SK-N-SH (cell line): ENCODE measurements at regions not wholly inside any gene's neighbourhood (a gene's known extent, or its start where the extent isn't known, plus 50 kb on each side); places are given as distances from the start of the nearest gene placed in this dataset.

Experiments
- CTCF ChIA-PET: fragments of 300-600, 350-600 bp; formaldehyde crosslinking; extraction: SDS; loops from one replicate; lab custom pipeline; 2021; lab: Yijun Ruan, JAX
- POLR2A ChIA-PET: fragments of 350-600 bp; sonication (Branson Sonifier 250); formaldehyde crosslinking; extraction: SDS; loops from one replicate; lab custom pipeline; 2020; ENCODE audit warnings: antibody characterized with exemption, inconsistent platforms; lab: Yijun Ruan, JAX
- DNase-seq: peaks from one replicate; pipeline ENCODE4 v3.0.0; 2012
- H2AFZ ChIP-seq: fragments of 200-600 bp; sonication (generic); 2 replicates; pipeline ENCODE4 v1.8.1; 2016; ENCODE audit warnings: antibody characterized with exemption, mild to moderate bottlenecking, low read depth
- H3F3A ChIP-seq: fragments of 200-600 bp; sonication (generic); replicated peaks from 2 replicates; pipeline ENCODE3; 2016; ENCODE audit warnings: antibody characterized with exemption, mild to moderate bottlenecking; ENCODE audit not compliant: insufficient read depth
- H3K27ac ChIP-seq, 2 experiments: fragments of 200-500 bp in 1 of 2; fragments of 200-600 bp in 1 of 2; sonication (Bioruptor generic) in 1 of 2; sonication (generic), shearing (Covaris generic) in 1 of 2; 2 replicates each; pipeline versions ENCODE4 v1.5.1 to v1.6.1; 2014 to 2016; ENCODE audit warnings: low read depth in 2 of 2, inconsistent platforms in 1 of 2, low read length in 1 of 2, mild to moderate bottlenecking in 1 of 2, mixed read lengths in 1 of 2
- H3K27me3 ChIP-seq: fragments of 200-600 bp; sonication (generic), shearing (Covaris generic); 2 replicates; pipeline ENCODE4 v1.6.1; 2016; ENCODE audit warnings: mixed run types; ENCODE audit not compliant: insufficient read depth
- H3K36me3 ChIP-seq, 2 experiments: fragments of 200-500 bp in 1 of 2; fragments of 200-600 bp in 1 of 2; sonication (Bioruptor generic) in 1 of 2; sonication (generic) in 1 of 2; replicated peaks in 1 of 2; 2 replicates each; pipeline versions ENCODE3 to v1.5.1; 2014 to 2016; ENCODE audit warnings: low read length in 1 of 2, mild to moderate bottlenecking in 1 of 2; ENCODE audit not compliant: insufficient read depth in 2 of 2, control insufficient read depth in 1 of 2
- H3K4me1 ChIP-seq, 2 experiments: fragments of 200-500 bp in 1 of 2; fragments of 200-600 bp in 1 of 2; sonication (Bioruptor generic) in 1 of 2; sonication (generic), shearing (Covaris generic) in 1 of 2; 2 replicates each; pipeline versions ENCODE4 v1.5.1 to v1.6.1; 2014 to 2016; ENCODE audit warnings: low read depth in 1 of 2, low read length in 1 of 2, mixed run types in 1 of 2; ENCODE audit not compliant: insufficient read depth in 2 of 2, control insufficient read depth in 1 of 2
- H3K4me2 ChIP-seq: fragments of 200-600 bp; sonication (generic), shearing (Covaris generic); 2 replicates; pipeline ENCODE4 v1.6.1; 2017; ENCODE audit warnings: mixed run types
- H3K4me3 ChIP-seq, 2 experiments: fragments of 200-500 bp in 1 of 2; fragments of 200-600 bp in 1 of 2; sonication (Bioruptor generic) in 1 of 2; sonication (generic), shearing (Covaris generic) in 1 of 2; 2 replicates each; pipeline versions ENCODE4 v1.5.1 to v1.8.1; 2014 to 2016; ENCODE audit warnings: low read depth in 2 of 2, inconsistent platforms in 1 of 2, low read length in 1 of 2, mild to moderate bottlenecking in 1 of 2, mixed read lengths in 1 of 2, moderate library complexity in 1 of 2
- H3K79me2 ChIP-seq: fragments of 200-600 bp; sonication (generic); 2 replicates; pipeline ENCODE4 v1.8.1; 2017; ENCODE audit warnings: mild to moderate bottlenecking; ENCODE audit not compliant: insufficient read depth
- H3K9ac ChIP-seq: fragments of 200-600 bp; sonication (generic); 2 replicates; pipeline ENCODE4 v1.6.1; 2017; ENCODE audit warnings: mixed run types
- H3K9me2 ChIP-seq: fragments of 200-600 bp; sonication (generic); 2 replicates; pipeline ENCODE4 v1.6.1; 2017; ENCODE audit warnings: mixed run types
- H3K9me3 ChIP-seq: fragments of 200-600 bp; sonication (generic); 2 replicates; pipeline ENCODE4 v1.6.1; 2017; ENCODE audit warnings: mixed run types, mild to moderate bottlenecking, moderate library complexity
- H4K20me1 ChIP-seq: fragments of 200-600 bp; sonication (generic); 2 replicates; pipeline ENCODE4 v1.6.1; 2017; ENCODE audit warnings: mild to moderate bottlenecking, mixed run types; ENCODE audit not compliant: insufficient read depth
- CHD2 ChIP-seq: fragments of 150-350 bp; IDR thresholded peaks from 2 replicates; pipeline ENCODE4 v1.6.1; 2018; ENCODE audit warnings: low read length; ENCODE audit not compliant: partially characterized antibody
- ELF1 ChIP-seq: IDR thresholded peaks from 2 replicates; pipeline ENCODE4 v1.4.0; 2012
- EP300 ChIP-seq, 2 experiments: IDR thresholded peaks; 2 replicates each; pipeline versions ENCODE4 v1.4.0 to v1.6.1; 2012; ENCODE audit warnings: borderline replicate concordance in 1 of 2, low read depth in 1 of 2, low read length in 1 of 2
- FOXM1 ChIP-seq: IDR thresholded peaks from 2 replicates; pipeline ENCODE4 v1.4.0; 2012; ENCODE audit warnings: low read depth, mild to moderate bottlenecking
- GABPA ChIP-seq: IDR thresholded peaks from 2 replicates; pipeline ENCODE4 v1.4.0; 2012; ENCODE audit warnings: low read depth, mild to moderate bottlenecking
- GATA2 ChIP-seq: sonication (generic); formaldehyde crosslinking; IDR thresholded peaks from 2 replicates; pipeline ENCODE4 v1.5.0; 2020; ENCODE audit warnings: mild to moderate bottlenecking, missing genetic modification reagents
- JUND ChIP-seq: IDR thresholded peaks from 2 replicates; pipeline ENCODE4 v1.4.0; 2012
- MXI1 ChIP-seq: IDR thresholded peaks from 2 replicates; pipeline ENCODE4 v1.6.1; 2012; ENCODE audit warnings: mild to moderate bottlenecking, low read depth, low read length, improper control_type of control experiment
- NFIC ChIP-seq: IDR thresholded peaks from 2 replicates; pipeline ENCODE4 v1.4.0; 2012; ENCODE audit warnings: borderline replicate concordance
- POLR2AphosphoS5 ChIP-seq: IDR thresholded peaks from 2 replicates; pipeline ENCODE4 v1.6.1; 2012; ENCODE audit warnings: low read depth, low read length
- RAD21 ChIP-seq: IDR thresholded peaks from 2 replicates; pipeline ENCODE4 v1.6.1; 2012; ENCODE audit warnings: mild to moderate bottlenecking, low read length
- RCOR1 ChIP-seq: fragments of 150-350 bp; IDR thresholded peaks from 2 replicates; pipeline ENCODE4 v1.6.1; 2017; ENCODE audit warnings: antibody characterized with exemption, low read length
- RFX5 ChIP-seq: IDR thresholded peaks from 2 replicates; pipeline ENCODE4 v1.6.1; 2012; ENCODE audit warnings: mild to moderate bottlenecking, improper control_type of control experiment, low read length
- RXRA ChIP-seq: IDR thresholded peaks from 2 replicates; pipeline ENCODE4 v1.4.0; 2012; ENCODE audit warnings: low read depth, mild to moderate bottlenecking, borderline replicate concordance
- TAF1 ChIP-seq: IDR thresholded peaks from 2 replicates; pipeline ENCODE4 v1.6.1; 2012; ENCODE audit warnings: low read depth, mild to moderate bottlenecking, low read length, moderate library complexity, borderline replicate concordance
- TCF12 ChIP-seq: IDR thresholded peaks from 2 replicates; pipeline ENCODE4 v1.4.0; 2012
- YY1 ChIP-seq: IDR thresholded peaks from 2 replicates; pipeline ENCODE4 v1.4.0; 2012; ENCODE audit warnings: low read depth, mild to moderate bottlenecking
- WGBS: methylation state at CpG from one replicate; pipeline ENCODE4 v1.1.6; 2017; ENCODE audit warnings: low lambda C conversion rate; 5-methylcytosine and 5-hydroxymethylcytosine counted together
- TF ChIP-seq, protein P1 (sequence below): fragments of 150-350 bp; IDR thresholded peaks from 2 replicates; pipeline ENCODE4 v1.6.1; 2016; ENCODE audit warnings: mild to moderate bottlenecking, low read depth, low read length
- TF ChIP-seq, protein P2 (sequence below): IDR thresholded peaks from 2 replicates; pipeline ENCODE4 v1.4.0; 2012; ENCODE audit warnings: low read depth, borderline replicate concordance
- TF ChIP-seq, protein P3 (sequence below): IDR thresholded peaks from 2 replicates; pipeline ENCODE4 v1.4.0; 2012; ENCODE audit warnings: low read depth, borderline replicate concordance
- TF ChIP-seq, protein P4 (sequence below): fragments of 150-350 bp; IDR thresholded peaks from 2 replicates; pipeline ENCODE4 v1.6.1; 2017; ENCODE audit warnings: antibody characterized with exemption, low read length, low read depth, borderline replicate concordance
- TF ChIP-seq, protein P5 (sequence below): IDR thresholded peaks from 2 replicates; pipeline ENCODE4 v1.4.0; 2012; ENCODE audit warnings: low read depth

DNA sequence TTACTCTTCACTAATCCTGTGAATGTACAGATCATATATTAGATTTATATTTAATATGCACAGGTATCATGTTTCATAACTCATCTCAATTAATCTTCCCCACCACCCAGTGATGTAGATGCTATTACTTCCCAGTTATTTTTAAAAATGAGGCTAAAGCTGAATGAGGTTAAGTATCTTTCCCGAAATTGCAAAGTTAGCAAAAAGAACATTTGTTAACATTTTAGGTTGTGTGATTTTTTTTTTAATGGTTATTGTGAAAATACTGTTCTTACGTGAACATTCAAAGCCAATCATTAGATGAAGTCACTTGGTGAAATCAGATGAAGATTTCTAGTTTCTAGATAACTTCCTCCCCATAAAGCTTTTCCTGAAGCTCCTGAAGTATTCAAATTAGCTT lies 186.9 kb upstream of the PLEKHA5 start:
- no peak overlapping the region for H2AFZ ChIP-seq
- no peaks in the 10 kb centered on the region for H3K79me2 ChIP-seq
- H3F3A ChIP-seq = no peaks in the 10 kb centered on the region
- H3K27ac ChIP-seq = no peak overlapping the region
- H3K9me3 ChIP-seq = no peaks in the 10 kb centered on the region
- 73% methylated on average over 2 of the region's 2 CpGs for WGBS
- no peak overlapping the region for H3K9ac ChIP-seq
- ChIA-PET POLR2A (no interaction called here), CTCF (no interaction called here)
- H3K4me1 ChIP-seq = no peaks in the 10 kb centered on the region
- no peaks in the 10 kb centered on the region for H3K36me3 ChIP-seq
- no peaks in the 10 kb centered on the region for H3K9me2 ChIP-seq
- H3K27me3 ChIP-seq = no peaks in the 10 kb centered on the region
- H3K4me2 ChIP-seq = no peak overlapping the region
- H3K4me3 ChIP-seq = no peak overlapping the region
- H4K20me1 ChIP-seq = no peaks in the 10 kb centered on the region
- DNase-seq = no peak
- TF ChIP-seq RCOR1 = no peak
- TF ChIP-seq TCF12 = no peak
- TF ChIP-seq EP300 (IDR thresholded peaks at IDR 0.05; ENCODE audit: borderline replicate concordance in 1 of 2, low read depth in 1 of 2, low read length in 1 of 2) = no peak
- no peak for TF ChIP-seq GATA2 (CRISPR knock-in tag)
- TF ChIP-seq JUND = no peak
- TF ChIP-seq RFX5 = no peak
- TF ChIP-seq ELF1 = no peak
- no peak for TF ChIP-seq NFIC
- TF ChIP-seq, protein P1, sequence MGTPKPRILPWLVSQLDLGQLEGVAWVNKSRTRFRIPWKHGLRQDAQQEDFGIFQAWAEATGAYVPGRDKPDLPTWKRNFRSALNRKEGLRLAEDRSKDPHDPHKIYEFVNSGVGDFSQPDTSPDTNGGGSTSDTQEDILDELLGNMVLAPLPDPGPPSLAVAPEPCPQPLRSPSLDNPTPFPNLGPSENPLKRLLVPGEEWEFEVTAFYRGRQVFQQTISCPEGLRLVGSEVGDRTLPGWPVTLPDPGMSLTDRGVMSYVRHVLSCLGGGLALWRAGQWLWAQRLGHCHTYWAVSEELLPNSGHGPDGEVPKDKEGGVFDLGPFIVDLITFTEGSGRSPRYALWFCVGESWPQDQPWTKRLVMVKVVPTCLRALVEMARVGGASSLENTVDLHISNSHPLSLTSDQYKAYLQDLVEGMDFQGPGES = no peak

DNA sequence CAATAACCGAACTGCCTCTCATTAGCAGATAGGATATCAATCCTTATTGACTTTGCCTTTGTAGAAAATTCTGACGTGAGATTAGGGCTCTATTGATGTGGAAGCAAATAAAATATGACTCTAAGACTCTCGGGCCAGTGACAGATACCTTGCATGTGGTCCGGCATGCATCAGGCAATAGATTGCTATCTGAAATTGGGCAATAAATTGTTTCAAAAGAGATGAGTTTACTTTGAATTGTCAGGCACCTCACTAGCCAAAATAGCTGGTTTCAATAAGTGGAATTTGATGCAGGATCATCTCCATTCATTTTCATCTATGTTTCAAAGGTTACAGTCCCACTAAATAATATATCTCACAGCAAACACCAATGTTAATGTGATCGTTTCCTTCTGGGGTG lies 186.3 kb upstream of the PLEKHA5 start:
- H3K9ac ChIP-seq = no peak overlapping the region
- H3K79me2 ChIP-seq = no peaks in the 10 kb centered on the region
- H3F3A ChIP-seq = no peaks in the 10 kb centered on the region
- H3K4me1 ChIP-seq = no peaks in the 10 kb centered on the region
- no peak for TF ChIP-seq CHD2
- TF ChIP-seq GABPA = no peak
- TF ChIP-seq, protein P2, sequence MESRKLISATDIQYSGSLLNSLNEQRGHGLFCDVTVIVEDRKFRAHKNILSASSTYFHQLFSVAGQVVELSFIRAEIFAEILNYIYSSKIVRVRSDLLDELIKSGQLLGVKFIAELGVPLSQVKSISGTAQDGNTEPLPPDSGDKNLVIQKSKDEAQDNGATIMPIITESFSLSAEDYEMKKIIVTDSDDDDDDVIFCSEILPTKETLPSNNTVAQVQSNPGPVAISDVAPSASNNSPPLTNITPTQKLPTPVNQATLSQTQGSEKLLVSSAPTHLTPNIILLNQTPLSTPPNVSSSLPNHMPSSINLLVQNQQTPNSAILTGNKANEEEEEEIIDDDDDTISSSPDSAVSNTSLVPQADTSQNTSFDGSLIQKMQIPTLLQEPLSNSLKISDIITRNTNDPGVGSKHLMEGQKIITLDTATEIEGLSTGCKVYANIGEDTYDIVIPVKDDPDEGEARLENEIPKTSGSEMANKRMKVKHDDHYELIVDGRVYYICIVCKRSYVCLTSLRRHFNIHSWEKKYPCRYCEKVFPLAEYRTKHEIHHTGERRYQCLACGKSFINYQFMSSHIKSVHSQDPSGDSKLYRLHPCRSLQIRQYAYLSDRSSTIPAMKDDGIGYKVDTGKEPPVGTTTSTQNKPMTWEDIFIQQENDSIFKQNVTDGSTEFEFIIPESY = no peak
- no peak for TF ChIP-seq TAF1
- TF ChIP-seq MXI1 = no peak
- TF ChIP-seq JUND = no peak
- TF ChIP-seq, protein P1 = no peak
- no peak for TF ChIP-seq YY1
- no peak for TF ChIP-seq EP300 (IDR thresholded peaks at IDR 0.05; ENCODE audit: borderline replicate concordance in 1 of 2, low read depth in 1 of 2, low read length in 1 of 2)
- no peak for TF ChIP-seq GATA2 (CRISPR knock-in tag)
- TF ChIP-seq, protein P3, sequence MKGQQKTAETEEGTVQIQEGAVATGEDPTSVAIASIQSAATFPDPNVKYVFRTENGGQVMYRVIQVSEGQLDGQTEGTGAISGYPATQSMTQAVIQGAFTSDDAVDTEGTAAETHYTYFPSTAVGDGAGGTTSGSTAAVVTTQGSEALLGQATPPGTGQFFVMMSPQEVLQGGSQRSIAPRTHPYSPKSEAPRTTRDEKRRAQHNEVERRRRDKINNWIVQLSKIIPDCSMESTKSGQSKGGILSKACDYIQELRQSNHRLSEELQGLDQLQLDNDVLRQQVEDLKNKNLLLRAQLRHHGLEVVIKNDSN = no peak
- TF ChIP-seq, protein P4, sequence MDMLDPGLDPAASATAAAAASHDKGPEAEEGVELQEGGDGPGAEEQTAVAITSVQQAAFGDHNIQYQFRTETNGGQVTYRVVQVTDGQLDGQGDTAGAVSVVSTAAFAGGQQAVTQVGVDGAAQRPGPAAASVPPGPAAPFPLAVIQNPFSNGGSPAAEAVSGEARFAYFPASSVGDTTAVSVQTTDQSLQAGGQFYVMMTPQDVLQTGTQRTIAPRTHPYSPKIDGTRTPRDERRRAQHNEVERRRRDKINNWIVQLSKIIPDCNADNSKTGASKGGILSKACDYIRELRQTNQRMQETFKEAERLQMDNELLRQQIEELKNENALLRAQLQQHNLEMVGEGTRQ = no peak
- no peak for TF ChIP-seq FOXM1
- no peak for TF ChIP-seq RAD21
- TF ChIP-seq POLR2AphosphoS5 = no peak
- TF ChIP-seq RCOR1 = no peak
- no peak for TF ChIP-seq ELF1
- TF ChIP-seq, protein P5, sequence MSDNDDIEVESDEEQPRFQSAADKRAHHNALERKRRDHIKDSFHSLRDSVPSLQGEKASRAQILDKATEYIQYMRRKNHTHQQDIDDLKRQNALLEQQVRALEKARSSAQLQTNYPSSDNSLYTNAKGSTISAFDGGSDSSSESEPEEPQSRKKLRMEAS = no peak
- no peak for TF ChIP-seq RXRA
- H3K36me3 ChIP-seq = no peaks in the 10 kb centered on the region
- no peak overlapping the region for H3K4me2 ChIP-seq
- no peak for DNase-seq
- H2AFZ ChIP-seq = no peak overlapping the region
- no peak overlapping the region for H3K4me3 ChIP-seq
- H3K27ac ChIP-seq = no peak overlapping the region
- no peaks in the 10 kb centered on the region for H3K9me3 ChIP-seq
- no peaks in the 10 kb centered on the region for H3K27me3 ChIP-seq
- no peaks in the 10 kb centered on the region for H4K20me1 ChIP-seq
- ChIA-PET POLR2A (no interaction called here), CTCF (no interaction called here)
- no peaks in the 10 kb centered on the region for H3K9me2 ChIP-seq
- 49% methylated on average over 5 of the region's 5 CpGs for WGBS
